ENCODE measurements at regions not wholly inside any gene's neighbourhood (a gene's known extent, or its start where the extent isn't known, plus 50 kb on each side); places are given as distances from the start of the nearest gene placed in this dataset.

DNA sequence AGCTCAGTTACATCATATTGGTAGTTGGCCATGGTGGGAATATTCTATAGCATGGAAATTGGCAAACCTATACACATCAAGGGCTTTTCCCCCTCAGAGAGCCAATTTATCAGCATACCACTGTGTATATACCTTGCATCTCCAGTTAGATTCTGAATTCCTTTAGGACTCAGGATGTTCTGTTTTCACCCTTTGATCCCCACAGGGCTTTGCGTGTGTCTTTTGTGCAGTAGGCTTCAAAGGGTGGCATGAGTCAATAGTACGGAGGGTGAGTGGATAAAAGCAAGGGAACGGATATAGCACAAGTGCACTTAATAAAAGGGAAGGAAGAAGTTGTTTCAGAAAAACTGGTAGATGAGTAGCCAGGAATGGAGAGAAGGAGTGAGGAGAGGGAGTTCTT is 99.2 kb upstream of the RGMA start:
- Mint-ChIP-seq H3K27me3 (ENCODE audit: low read depth) (peaks cover 27% of the 10 kb centered on the region), H3K36me3 (ENCODE audit: low read depth) (no peaks in the 10 kb centered on the region), H3K4me3 (no peak overlapping the region), H3K4me1 (peaks cover 27% of the 10 kb centered on the region), H3K9me3 (no peaks in the 10 kb centered on the region), H3K27ac (ENCODE audit: unreplicated experiment) (no peak overlapping the region)
- no peak for DNase-seq (ENCODE audit: low read depth, low spot score)
- TF ChIP-seq, protein P1, sequence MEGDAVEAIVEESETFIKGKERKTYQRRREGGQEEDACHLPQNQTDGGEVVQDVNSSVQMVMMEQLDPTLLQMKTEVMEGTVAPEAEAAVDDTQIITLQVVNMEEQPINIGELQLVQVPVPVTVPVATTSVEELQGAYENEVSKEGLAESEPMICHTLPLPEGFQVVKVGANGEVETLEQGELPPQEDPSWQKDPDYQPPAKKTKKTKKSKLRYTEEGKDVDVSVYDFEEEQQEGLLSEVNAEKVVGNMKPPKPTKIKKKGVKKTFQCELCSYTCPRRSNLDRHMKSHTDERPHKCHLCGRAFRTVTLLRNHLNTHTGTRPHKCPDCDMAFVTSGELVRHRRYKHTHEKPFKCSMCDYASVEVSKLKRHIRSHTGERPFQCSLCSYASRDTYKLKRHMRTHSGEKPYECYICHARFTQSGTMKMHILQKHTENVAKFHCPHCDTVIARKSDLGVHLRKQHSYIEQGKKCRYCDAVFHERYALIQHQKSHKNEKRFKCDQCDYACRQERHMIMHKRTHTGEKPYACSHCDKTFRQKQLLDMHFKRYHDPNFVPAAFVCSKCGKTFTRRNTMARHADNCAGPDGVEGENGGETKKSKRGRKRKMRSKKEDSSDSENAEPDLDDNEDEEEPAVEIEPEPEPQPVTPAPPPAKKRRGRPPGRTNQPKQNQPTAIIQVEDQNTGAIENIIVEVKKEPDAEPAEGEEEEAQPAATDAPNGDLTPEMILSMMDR (conservative IDR thresholded peaks at IDR 0.05), result no peak

DNA sequence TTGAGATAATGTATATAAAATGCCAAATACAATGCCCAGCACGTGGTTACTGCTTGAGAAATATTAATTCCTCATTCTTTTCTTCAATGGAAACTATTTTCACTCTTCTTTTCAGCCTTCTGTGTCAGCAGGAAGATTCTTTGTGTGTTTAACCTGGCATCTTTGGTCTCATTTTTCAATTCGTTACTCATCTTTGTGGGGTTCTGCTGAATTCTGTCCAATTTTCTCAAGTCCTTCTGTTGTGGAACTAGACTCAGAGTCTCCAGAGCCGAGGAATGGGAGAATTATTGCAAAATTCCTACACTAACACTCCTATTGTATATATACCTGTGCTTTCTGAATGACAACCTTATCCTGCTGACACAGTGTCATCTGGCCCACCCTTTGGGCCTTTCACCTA is 96.8 kb upstream of the RGMA start:
- no peaks in the 10 kb centered on the region for H3K36me3 Mint-ChIP-seq (ENCODE audit: low read depth)
- no peak for DNase-seq (ENCODE audit: low read depth, low spot score)
- H3K9me3 Mint-ChIP-seq, result no peaks in the 10 kb centered on the region
- no peak overlapping the region for H3K27ac Mint-ChIP-seq (ENCODE audit: unreplicated experiment)
- H3K4me3 Mint-ChIP-seq, result no peak overlapping the region
- peaks cover 27% of the 10 kb centered on the region for H3K27me3 Mint-ChIP-seq (ENCODE audit: low read depth)
- peaks cover 43% of the 10 kb centered on the region for H3K4me1 Mint-ChIP-seq
- TF ChIP-seq, protein P1 (conservative IDR thresholded peaks at IDR 0.05), result no peak

DNA sequence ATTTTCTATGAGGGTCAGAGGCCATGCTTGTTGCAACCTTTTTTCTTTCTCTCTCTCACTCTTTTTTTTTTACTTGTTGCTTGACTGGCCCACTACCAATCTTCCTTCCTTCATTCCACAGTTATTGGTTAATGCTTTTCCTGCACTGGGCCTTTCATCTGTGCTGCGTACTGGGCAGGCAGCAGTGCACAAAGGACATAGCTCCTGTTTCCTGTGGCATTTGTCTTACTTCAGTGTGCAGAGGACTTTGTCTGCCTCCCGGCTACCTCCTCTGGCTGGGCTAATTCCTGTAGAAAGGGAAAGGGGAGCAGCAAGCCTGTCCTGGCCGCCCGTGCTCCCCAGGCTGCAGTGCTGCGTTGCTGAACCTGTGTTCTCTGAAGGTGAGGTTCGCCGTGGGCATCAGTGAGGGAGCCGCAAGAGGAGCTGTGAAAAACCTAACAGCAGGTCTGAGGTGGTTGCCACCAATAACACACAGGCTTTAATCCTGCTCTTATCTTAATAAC is 93.7 kb upstream of the RGMA start:
- no peak overlapping the region for H3K4me3 Mint-ChIP-seq
- DNase-seq (ENCODE audit: low read depth, low spot score), result no peak
- H3K4me1 Mint-ChIP-seq, result peaks cover 35% of the 10 kb centered on the region
- H3K36me3 Mint-ChIP-seq (ENCODE audit: low read depth), result no peaks in the 10 kb centered on the region
- H3K27ac Mint-ChIP-seq (ENCODE audit: unreplicated experiment), result no peak overlapping the region
- no peaks in the 10 kb centered on the region for H3K9me3 Mint-ChIP-seq
- TF ChIP-seq, protein P1 (conservative IDR thresholded peaks at IDR 0.05), result no peak
- H3K27me3 Mint-ChIP-seq (ENCODE audit: low read depth), result peaks cover 11% of the 10 kb centered on the region

DNA sequence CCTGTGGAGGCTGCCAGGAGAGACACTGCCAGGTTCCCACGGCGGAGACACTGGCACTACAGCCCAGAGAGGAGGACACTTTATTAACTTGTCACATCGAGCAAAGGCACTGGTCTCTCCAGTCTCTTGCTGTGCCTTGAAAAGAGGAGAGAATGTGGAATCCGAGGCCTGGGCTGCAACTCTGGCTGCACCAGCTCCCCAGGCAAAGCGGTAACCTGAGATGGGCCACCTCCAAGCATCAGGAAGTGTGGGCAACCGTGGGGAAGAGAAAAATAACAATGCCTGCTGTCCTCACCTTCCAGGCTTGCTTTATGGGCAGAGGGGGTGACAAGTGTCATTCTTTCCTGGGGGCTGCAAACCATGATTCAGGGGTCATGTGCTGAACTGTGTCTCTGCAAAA is 91.6 kb upstream of the RGMA start:
- H3K4me3 Mint-ChIP-seq, result no peak overlapping the region
- H3K36me3 Mint-ChIP-seq (ENCODE audit: low read depth), result no peaks in the 10 kb centered on the region
- H3K27me3 Mint-ChIP-seq (ENCODE audit: low read depth), result peaks cover 3% of the 10 kb centered on the region
- H3K9me3 Mint-ChIP-seq, result no peaks in the 10 kb centered on the region
- TF ChIP-seq, protein P1 (conservative IDR thresholded peaks at IDR 0.05), result no peak
- no peak overlapping the region for H3K27ac Mint-ChIP-seq (ENCODE audit: unreplicated experiment)
- peaks cover 40% of the 10 kb centered on the region for H3K4me1 Mint-ChIP-seq
- no peak for DNase-seq (ENCODE audit: low read depth, low spot score)

DNA sequence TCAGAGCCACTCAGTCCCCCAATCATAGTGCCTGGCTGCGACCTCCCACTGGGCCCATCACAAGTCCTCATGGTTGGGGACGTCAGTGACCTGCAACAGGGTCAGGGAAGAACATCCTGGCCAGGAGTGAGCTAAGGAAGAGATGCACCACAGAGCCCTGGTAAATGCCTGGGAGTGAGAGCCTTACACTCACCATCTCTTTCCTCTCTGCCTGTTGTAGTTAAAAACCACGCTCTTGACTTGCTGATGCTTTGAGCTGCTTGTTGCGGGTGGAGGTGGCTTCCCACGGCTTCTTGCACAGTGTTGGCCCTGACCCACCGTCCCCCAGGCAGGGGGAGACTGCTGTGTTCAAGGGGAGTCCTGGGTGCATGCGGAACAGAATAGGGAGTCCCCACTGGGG is 91.1 kb upstream of the RGMA start:
- no peak overlapping the region for H3K4me3 Mint-ChIP-seq
- TF ChIP-seq, protein P1 (conservative IDR thresholded peaks at IDR 0.05), result no peak
- no peak overlapping the region for H3K27ac Mint-ChIP-seq (ENCODE audit: unreplicated experiment)
- peaks cover 43% of the 10 kb centered on the region for H3K4me1 Mint-ChIP-seq
- peaks cover 3% of the 10 kb centered on the region for H3K27me3 Mint-ChIP-seq (ENCODE audit: low read depth)
- no peaks in the 10 kb centered on the region for H3K9me3 Mint-ChIP-seq
- DNase-seq (ENCODE audit: low read depth, low spot score), result no peak
- no peaks in the 10 kb centered on the region for H3K36me3 Mint-ChIP-seq (ENCODE audit: low read depth)

DNA sequence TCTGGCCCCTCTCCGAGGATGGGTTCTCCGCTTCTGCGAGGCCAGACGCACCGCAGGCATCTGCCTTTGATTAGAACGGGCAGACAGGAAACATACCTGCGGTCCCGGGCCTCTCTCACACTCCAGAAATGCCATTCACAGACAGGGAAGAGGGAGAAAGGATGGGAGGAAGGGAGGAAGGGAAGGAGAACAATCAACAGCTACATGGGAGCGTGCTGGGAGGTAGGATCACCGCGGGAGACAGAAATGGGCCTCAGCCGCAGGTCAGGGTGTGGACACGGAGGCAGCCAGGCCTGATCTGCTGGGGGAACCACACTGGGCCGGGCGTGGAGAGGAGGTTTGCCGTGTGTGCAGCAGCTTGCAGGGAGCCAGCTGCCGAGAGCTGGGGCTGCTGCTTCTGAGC is 90.7 kb upstream of the RGMA start:
- H3K4me3 Mint-ChIP-seq, result no peak overlapping the region
- H3K4me1 Mint-ChIP-seq, result peaks cover 43% of the 10 kb centered on the region
- H3K9me3 Mint-ChIP-seq, result no peaks in the 10 kb centered on the region
- peaks cover 3% of the 10 kb centered on the region for H3K27me3 Mint-ChIP-seq (ENCODE audit: low read depth)
- no peak for DNase-seq (ENCODE audit: low read depth, low spot score)
- H3K27ac Mint-ChIP-seq (ENCODE audit: unreplicated experiment), result peak overlapping the region; percentile 40
- TF ChIP-seq, protein P1 (conservative IDR thresholded peaks at IDR 0.05), result no peak
- no peaks in the 10 kb centered on the region for H3K36me3 Mint-ChIP-seq (ENCODE audit: low read depth)

Data from neural crest cell (in vitro differentiated cells).